ENCODE measurements at regions not wholly inside any gene's neighbourhood (a gene's known extent, or its start where the extent isn't known, plus 50 kb on each side); places are given as distances from the start of the nearest gene placed in this dataset.

DNA sequence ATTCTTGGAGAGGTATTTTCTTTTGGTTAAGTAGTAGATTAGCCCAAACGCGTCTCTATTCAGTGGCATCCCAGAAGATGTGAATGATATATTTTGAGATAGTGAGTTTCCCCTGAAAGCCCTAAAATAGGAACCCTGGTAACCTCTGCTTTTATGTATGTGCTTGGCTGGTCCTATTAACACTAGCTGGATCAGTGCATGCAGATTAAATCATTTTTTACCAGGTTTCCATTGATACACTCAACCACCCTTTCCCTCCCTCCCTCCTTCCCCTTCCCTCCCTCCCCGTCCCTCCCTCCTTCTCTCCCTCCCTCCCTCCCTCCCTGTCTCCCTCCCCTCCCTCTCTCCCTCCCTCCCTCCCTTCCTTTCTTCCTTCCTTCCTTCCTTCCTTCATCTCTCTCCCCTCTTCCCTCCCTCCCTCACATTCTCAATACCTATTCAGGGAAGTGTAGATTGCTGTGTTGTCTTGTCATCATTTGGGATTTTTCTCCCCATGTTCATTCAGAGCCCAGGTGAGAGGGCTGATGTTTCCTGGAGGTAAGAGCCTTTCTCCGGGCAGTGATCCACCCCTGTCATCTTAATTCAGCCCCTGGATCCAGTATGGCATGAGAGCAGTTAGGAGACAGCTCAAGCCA, 406.8 kb downstream of the PRDM2 start:
- TF ChIP-seq RFX5 (IDR thresholded peaks at IDR 0.05) (no peak), MAZ (IDR thresholded peaks at IDR 0.05; ENCODE audit: borderline replicate concordance, low read depth, low read length) (no peak), PHF8 (IDR thresholded peaks at IDR 0.05; ENCODE audit: borderline replicate concordance, low read depth) (no peak), HDAC2 (IDR thresholded peaks at IDR 0.05) (no peak)
- TF ChIP-seq, protein P1, sequence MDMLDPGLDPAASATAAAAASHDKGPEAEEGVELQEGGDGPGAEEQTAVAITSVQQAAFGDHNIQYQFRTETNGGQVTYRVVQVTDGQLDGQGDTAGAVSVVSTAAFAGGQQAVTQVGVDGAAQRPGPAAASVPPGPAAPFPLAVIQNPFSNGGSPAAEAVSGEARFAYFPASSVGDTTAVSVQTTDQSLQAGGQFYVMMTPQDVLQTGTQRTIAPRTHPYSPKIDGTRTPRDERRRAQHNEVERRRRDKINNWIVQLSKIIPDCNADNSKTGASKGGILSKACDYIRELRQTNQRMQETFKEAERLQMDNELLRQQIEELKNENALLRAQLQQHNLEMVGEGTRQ (IDR thresholded peaks at IDR 0.05): no peak
